ENCODE measurements at regions not wholly inside any gene's neighbourhood (a gene's known extent, or its start where the extent isn't known, plus 50 kb on each side); places are given as distances from the start of the nearest gene placed in this dataset.

DNA sequence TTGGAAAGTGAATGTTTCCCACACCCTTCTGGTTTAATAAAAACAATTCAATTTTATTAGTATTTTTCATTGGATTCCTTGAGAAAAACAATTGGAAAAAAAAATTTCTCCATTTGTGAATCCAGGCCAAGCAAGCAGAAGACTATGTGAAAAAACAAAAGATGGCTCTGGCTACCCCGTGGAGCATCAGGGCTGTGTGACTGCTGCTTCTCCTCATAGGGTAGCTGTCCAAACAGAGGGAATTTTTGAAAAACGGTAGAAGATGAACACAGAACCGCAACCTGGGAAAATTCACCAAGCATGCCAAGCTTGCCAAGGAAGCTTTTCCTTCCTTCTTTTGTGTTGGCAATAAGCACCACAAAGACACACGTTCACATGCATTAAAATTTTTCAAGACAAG lies 71.3 kb upstream of the ACVR2A start:
- TF ChIP-seq, protein P1, sequence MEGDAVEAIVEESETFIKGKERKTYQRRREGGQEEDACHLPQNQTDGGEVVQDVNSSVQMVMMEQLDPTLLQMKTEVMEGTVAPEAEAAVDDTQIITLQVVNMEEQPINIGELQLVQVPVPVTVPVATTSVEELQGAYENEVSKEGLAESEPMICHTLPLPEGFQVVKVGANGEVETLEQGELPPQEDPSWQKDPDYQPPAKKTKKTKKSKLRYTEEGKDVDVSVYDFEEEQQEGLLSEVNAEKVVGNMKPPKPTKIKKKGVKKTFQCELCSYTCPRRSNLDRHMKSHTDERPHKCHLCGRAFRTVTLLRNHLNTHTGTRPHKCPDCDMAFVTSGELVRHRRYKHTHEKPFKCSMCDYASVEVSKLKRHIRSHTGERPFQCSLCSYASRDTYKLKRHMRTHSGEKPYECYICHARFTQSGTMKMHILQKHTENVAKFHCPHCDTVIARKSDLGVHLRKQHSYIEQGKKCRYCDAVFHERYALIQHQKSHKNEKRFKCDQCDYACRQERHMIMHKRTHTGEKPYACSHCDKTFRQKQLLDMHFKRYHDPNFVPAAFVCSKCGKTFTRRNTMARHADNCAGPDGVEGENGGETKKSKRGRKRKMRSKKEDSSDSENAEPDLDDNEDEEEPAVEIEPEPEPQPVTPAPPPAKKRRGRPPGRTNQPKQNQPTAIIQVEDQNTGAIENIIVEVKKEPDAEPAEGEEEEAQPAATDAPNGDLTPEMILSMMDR (conservative IDR thresholded peaks at IDR 0.05; ENCODE audit: low read depth, low read length): no peak
- no peak for TF ChIP-seq EZH2 (IDR thresholded peaks at IDR 0.05; ENCODE audit: borderline replicate concordance, low read depth, low read length, poor library complexity, severe bottlenecking)
